ENCODE measurements at regions not wholly inside any gene's neighbourhood (a gene's known extent, or its start where the extent isn't known, plus 50 kb on each side); places are given as distances from the start of the nearest gene placed in this dataset.
"Not testable (repeated sequence)": the region's sequence is repeated elsewhere in the genome, so short reads cannot be mapped to it uniquely, and the experiment has no call there.

DNA sequence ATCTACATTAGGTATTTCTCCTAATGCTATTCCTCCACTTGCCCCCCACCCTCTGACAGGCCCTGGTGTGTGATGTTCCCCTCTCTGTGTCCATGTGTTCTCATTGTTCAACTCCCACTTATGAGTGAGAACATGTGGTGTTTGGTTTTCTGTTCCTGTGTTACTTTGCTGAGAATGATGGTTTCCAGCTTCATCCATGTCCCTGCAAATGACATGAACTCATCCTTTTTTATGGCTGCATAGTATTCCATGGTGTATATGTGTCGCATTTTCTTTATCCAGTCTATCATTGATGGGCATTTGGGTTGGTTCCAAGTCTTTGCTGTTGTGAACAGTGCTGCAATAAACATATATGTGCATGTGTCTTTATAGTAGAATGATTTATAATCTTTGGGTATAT, 50.6 kb upstream of the GRHL3 start:
- not testable (repeated sequence) for H3K4ac ChIP-seq (ENCODE audit: low read length); H3K4me2 ChIP-seq (ENCODE audit: insufficient read depth, low read length, poor library complexity, severe bottlenecking); H2AK5ac ChIP-seq (ENCODE audit: low read depth, low read length); H3K79me1 ChIP-seq (ENCODE audit: low read depth, low read length); H4K91ac ChIP-seq (ENCODE audit: low read depth, low read length, poor library complexity); H3K4me1 ChIP-seq (ENCODE audit: control insufficient read depth in 2 of 2, insufficient read depth in 1 of 2, low read depth in 1 of 2, low read length in 2 of 2); H3K27me3 ChIP-seq (ENCODE audit: control insufficient read depth in 3 of 3, insufficient read depth in 3 of 3, low read depth in 1 of 3, low read length in 3 of 3); H4K8ac ChIP-seq (ENCODE audit: low read depth, low read length); H3K18ac ChIP-seq (ENCODE audit: low read length); H3K14ac ChIP-seq (ENCODE audit: low read length); H3K23ac ChIP-seq (ENCODE audit: low read depth, low read length, poor library complexity); H2AFZ ChIP-seq (ENCODE audit: low read length); DNase-seq (ENCODE audit: low spot score); H3K36me3 ChIP-seq (replicated peaks in 1 of 2; ENCODE audit: control insufficient read depth in 2 of 2, insufficient read depth in 2 of 2, low read length in 2 of 2); H2BK15ac ChIP-seq (ENCODE audit: low read length); H3K9ac ChIP-seq (ENCODE audit: low read depth, low read length, poor library complexity); H2BK120ac ChIP-seq (ENCODE audit: low read depth, low read length); H3K4me3 ChIP-seq (ENCODE audit: low read length in 2 of 2); H3K27ac ChIP-seq (replicated peaks; ENCODE audit: low read length); H3K9me3 ChIP-seq (replicated peaks in 1 of 2; ENCODE audit: control insufficient read depth in 2 of 2, insufficient read depth in 1 of 2, low read depth in 1 of 2, low read length in 2 of 2); H2BK12ac ChIP-seq (ENCODE audit: low read length); H2BK5ac ChIP-seq (ENCODE audit: low read length)
- WGBS, 2 donors (ENCODE audit: extremely low coverage in 2 of 2, insufficient read length in 2 of 2, insufficient replicate concordance in 1 of 2) = no CpG with 5 or more reads among the region's 1 CpG

DNA sequence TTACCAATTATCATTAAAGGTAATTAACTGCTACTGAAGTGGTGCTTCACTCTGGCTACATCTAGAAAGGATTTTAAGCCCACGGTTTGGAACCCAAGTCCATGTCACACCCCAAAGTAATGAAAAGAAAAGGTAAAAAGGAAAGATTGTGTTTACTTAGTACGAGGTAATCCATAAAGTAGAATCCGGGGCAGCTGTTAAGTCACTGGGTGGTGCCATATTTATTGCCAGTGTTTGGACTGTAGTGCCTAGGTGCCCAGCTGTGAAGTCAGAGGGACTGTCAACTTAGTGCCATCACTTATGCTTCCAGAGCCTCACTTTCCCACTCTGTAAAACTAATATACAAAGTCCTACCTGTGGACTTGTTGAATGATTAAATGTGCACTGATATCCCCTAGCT, 52.2 kb upstream of the GRHL3 start:
- no peak overlapping the region for H2BK15ac ChIP-seq (ENCODE audit: low read length)
- H2AFZ ChIP-seq (ENCODE audit: low read length) = no peak overlapping the region
- WGBS, 2 donors (ENCODE audit: extremely low coverage in 2 of 2, insufficient read length in 2 of 2, insufficient replicate concordance in 1 of 2) = no CpG with 5 or more reads among the region's 3 CpGs
- H3K23ac ChIP-seq (ENCODE audit: low read depth, low read length, poor library complexity) = no peak overlapping the region
- DNase-seq (ENCODE audit: low spot score) = no peak
- H3K79me1 ChIP-seq (ENCODE audit: low read depth, low read length) = no peaks in the 10 kb centered on the region
- no peak overlapping the region for H3K14ac ChIP-seq (ENCODE audit: low read length)
- H2AK5ac ChIP-seq (ENCODE audit: low read depth, low read length) = no peak overlapping the region
- no peak overlapping the region for H4K91ac ChIP-seq (ENCODE audit: low read depth, low read length, poor library complexity)
- no peak overlapping the region for H3K9ac ChIP-seq (ENCODE audit: low read depth, low read length, poor library complexity)
- no peak overlapping the region for H3K4me3 ChIP-seq (ENCODE audit: low read length in 2 of 2)
- no peak overlapping the region for H3K27ac ChIP-seq (replicated peaks; ENCODE audit: low read length)
- no peaks in the 10 kb centered on the region for H3K4me1 ChIP-seq (ENCODE audit: control insufficient read depth in 2 of 2, insufficient read depth in 1 of 2, low read depth in 1 of 2, low read length in 2 of 2)
- H2BK120ac ChIP-seq (ENCODE audit: low read depth, low read length) = no peak overlapping the region
- no peaks in the 10 kb centered on the region for H3K36me3 ChIP-seq (replicated peaks in 1 of 2; ENCODE audit: control insufficient read depth in 2 of 2, insufficient read depth in 2 of 2, low read length in 2 of 2)
- H4K8ac ChIP-seq (ENCODE audit: low read depth, low read length) = no peak overlapping the region
- no peaks in the 10 kb centered on the region for H3K27me3 ChIP-seq (ENCODE audit: control insufficient read depth in 3 of 3, insufficient read depth in 3 of 3, low read depth in 1 of 3, low read length in 3 of 3)
- H3K9me3 ChIP-seq (replicated peaks in 1 of 2; ENCODE audit: control insufficient read depth in 2 of 2, insufficient read depth in 1 of 2, low read depth in 1 of 2, low read length in 2 of 2) = peaks cover 0 to 2% of the 10 kb centered on the region in 2 donors
- H2BK5ac ChIP-seq (ENCODE audit: low read length) = no peak overlapping the region
- no peak overlapping the region for H3K4ac ChIP-seq (ENCODE audit: low read length)
- H3K4me2 ChIP-seq (ENCODE audit: insufficient read depth, low read length, poor library complexity, severe bottlenecking) = no peak overlapping the region
- no peak overlapping the region for H3K18ac ChIP-seq (ENCODE audit: low read length)
- no peak overlapping the region for H2BK12ac ChIP-seq (ENCODE audit: low read length)

DNA sequence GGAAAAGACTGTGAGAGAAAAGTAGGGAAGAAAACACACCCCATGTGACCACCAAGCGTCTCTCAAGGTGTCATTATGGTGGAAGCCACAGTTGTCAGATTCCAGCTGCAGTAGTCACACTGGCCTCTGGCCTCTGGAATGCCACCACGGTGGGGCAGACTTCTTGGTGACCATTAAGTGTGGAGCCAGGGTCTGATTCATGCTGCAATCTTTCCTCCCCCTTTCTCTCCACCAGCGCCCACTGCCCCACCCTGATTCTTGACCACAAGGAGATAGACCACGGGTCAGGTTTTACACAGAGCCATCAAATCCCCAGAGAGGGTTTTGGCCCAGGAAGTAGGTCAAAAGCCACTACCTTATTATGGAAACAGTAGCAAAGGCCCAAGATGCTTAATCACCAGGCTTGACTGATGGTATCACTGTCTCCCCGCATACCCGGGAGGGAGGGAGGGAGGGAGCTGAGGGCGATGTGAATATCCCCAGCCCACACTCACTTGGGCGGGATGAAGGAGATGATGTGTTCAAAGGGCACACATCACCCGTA, 52.7 kb upstream of the GRHL3 start:
- WGBS, 2 donors (ENCODE audit: extremely low coverage in 2 of 2, insufficient read length in 2 of 2, insufficient replicate concordance in 1 of 2) = no CpG with 5 or more reads among the region's 9 CpGs
- no peak overlapping the region for H3K27ac ChIP-seq (replicated peaks; ENCODE audit: low read length)

DNA sequence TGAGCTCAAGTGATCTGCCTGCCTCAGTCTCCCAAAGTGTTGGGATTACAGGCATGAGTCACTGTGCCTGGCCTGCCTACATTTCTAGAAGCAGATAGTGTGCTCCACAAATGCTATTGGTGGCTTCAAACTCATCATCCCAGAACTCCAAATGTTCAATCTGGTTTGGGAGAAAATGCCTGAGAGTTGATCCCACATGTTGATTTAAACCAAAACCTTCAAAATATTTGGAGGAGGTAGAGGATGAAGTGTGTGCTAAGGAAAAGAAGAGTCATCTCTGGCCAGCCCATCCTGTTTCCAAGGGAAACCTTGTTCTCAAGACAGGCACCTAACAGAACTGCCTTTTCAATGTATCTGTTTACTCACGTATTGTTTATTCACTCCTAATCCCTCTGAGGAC, 55.4 kb upstream of the GRHL3 start:
- H3K36me3 ChIP-seq (replicated peaks in 1 of 2; ENCODE audit: control insufficient read depth in 2 of 2, insufficient read depth in 2 of 2, low read length in 2 of 2) = no peaks in the 10 kb centered on the region
- H2AFZ ChIP-seq (ENCODE audit: low read length) = no peak overlapping the region
- H3K4me1 ChIP-seq (ENCODE audit: control insufficient read depth in 2 of 2, insufficient read depth in 1 of 2, low read depth in 1 of 2, low read length in 2 of 2) = no peaks in the 10 kb centered on the region
- H3K9me3 ChIP-seq (replicated peaks in 1 of 2; ENCODE audit: control insufficient read depth in 2 of 2, insufficient read depth in 1 of 2, low read depth in 1 of 2, low read length in 2 of 2) = peaks cover 0 to 2% of the 10 kb centered on the region in 2 donors
- no peaks in the 10 kb centered on the region for H3K79me1 ChIP-seq (ENCODE audit: low read depth, low read length)
- H3K23ac ChIP-seq (ENCODE audit: low read depth, low read length, poor library complexity) = no peak overlapping the region
- H3K9ac ChIP-seq (ENCODE audit: low read depth, low read length, poor library complexity) = no peak overlapping the region
- no peak overlapping the region for H3K27ac ChIP-seq (replicated peaks; ENCODE audit: low read length)
- no peaks in the 10 kb centered on the region for H3K27me3 ChIP-seq (ENCODE audit: control insufficient read depth in 3 of 3, insufficient read depth in 3 of 3, low read depth in 1 of 3, low read length in 3 of 3)
- no peak overlapping the region for H2BK120ac ChIP-seq (ENCODE audit: low read depth, low read length)
- DNase-seq (ENCODE audit: low spot score) = no peak
- no peak overlapping the region for H4K91ac ChIP-seq (ENCODE audit: low read depth, low read length, poor library complexity)
- H2BK15ac ChIP-seq (ENCODE audit: low read length) = no peak overlapping the region
- H4K8ac ChIP-seq (ENCODE audit: low read depth, low read length) = no peak overlapping the region
- H3K4me3 ChIP-seq (ENCODE audit: low read length in 2 of 2) = no peak overlapping the region
- H3K4ac ChIP-seq (ENCODE audit: low read length) = no peak overlapping the region
- no peak overlapping the region for H3K14ac ChIP-seq (ENCODE audit: low read length)
- WGBS, 2 donors (ENCODE audit: extremely low coverage in 2 of 2, insufficient read length in 2 of 2, insufficient replicate concordance in 1 of 2) = no CpG with 5 or more reads among the region's 1 CpG
- no peak overlapping the region for H2BK5ac ChIP-seq (ENCODE audit: low read length)
- H3K18ac ChIP-seq (ENCODE audit: low read length) = no peak overlapping the region
- no peak overlapping the region for H2BK12ac ChIP-seq (ENCODE audit: low read length)
- H3K4me2 ChIP-seq (ENCODE audit: insufficient read depth, low read length, poor library complexity, severe bottlenecking) = no peak overlapping the region
- H2AK5ac ChIP-seq (ENCODE audit: low read depth, low read length) = no peak overlapping the region

More for the DNA sequence above, 52.7 kb upstream of the GRHL3 start:
- Histone ChIP-seq H3K4me2 (ENCODE audit: insufficient read depth, low read length, poor library complexity, severe bottlenecking) (no peak overlapping the region), H3K27me3 (ENCODE audit: control insufficient read depth in 3 of 3, insufficient read depth in 3 of 3, low read depth in 1 of 3, low read length in 3 of 3) (no peaks in the 10 kb centered on the region), H2BK120ac (ENCODE audit: low read depth, low read length) (no peak overlapping the region), H3K36me3 (replicated peaks in 1 of 2; ENCODE audit: control insufficient read depth in 2 of 2, insufficient read depth in 2 of 2, low read length in 2 of 2) (no peaks in the 10 kb centered on the region), H4K91ac (ENCODE audit: low read depth, low read length, poor library complexity) (no peak overlapping the region), H4K8ac (ENCODE audit: low read depth, low read length) (no peak overlapping the region), H2BK12ac (ENCODE audit: low read length) (no peak overlapping the region), H2BK15ac (ENCODE audit: low read length) (no peak overlapping the region), H3K9me3 (replicated peaks in 1 of 2; ENCODE audit: control insufficient read depth in 2 of 2, insufficient read depth in 1 of 2, low read depth in 1 of 2, low read length in 2 of 2) (peaks cover 0 to 2% of the 10 kb centered on the region in 2 donors), H3K23ac (ENCODE audit: low read depth, low read length, poor library complexity) (no peak overlapping the region), H2AFZ (ENCODE audit: low read length) (no peak overlapping the region), H3K18ac (ENCODE audit: low read length) (no peak overlapping the region), H2BK5ac (ENCODE audit: low read length) (no peak overlapping the region), H2AK5ac (ENCODE audit: low read depth, low read length) (no peak overlapping the region), H3K14ac (ENCODE audit: low read length) (no peak overlapping the region), H3K4me1 (ENCODE audit: control insufficient read depth in 2 of 2, insufficient read depth in 1 of 2, low read depth in 1 of 2, low read length in 2 of 2) (no peaks in the 10 kb centered on the region), H3K4ac (ENCODE audit: low read length) (no peak overlapping the region), H3K4me3 (ENCODE audit: low read length in 2 of 2) (no peak overlapping the region), H3K9ac (ENCODE audit: low read depth, low read length, poor library complexity) (no peak overlapping the region), H3K79me1 (ENCODE audit: low read depth, low read length) (no peaks in the 10 kb centered on the region)
- DNase-seq (ENCODE audit: low spot score) = no peak

Data from neuronal stem cell (in vitro differentiated cells).